ENCODE measurements at regions not wholly inside any gene's neighbourhood (a gene's known extent, or its start where the extent isn't known, plus 50 kb on each side); places are given as distances from the start of the nearest gene placed in this dataset.

DNA sequence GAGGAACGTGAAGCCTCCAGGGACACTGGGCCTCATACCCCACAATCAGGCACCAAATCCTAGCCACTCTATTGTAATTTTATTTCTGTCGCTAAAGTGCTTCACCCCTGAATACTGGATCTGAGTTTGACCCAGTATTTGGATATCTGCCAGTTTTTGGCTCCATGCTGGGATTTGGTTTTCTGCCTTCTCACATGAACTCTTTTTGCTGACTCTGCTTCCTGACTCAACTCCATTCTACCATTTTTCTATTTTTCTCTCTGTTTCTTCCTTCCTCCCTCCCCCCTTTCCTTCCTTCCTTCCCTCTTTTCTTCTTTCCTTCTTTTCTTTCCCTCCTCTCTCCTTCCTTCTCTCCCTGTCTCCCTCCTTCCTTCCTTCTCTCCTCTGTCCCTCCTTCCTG, 151.3 kb upstream of the GJB5 start:
- TF ChIP-seq, protein P1, sequence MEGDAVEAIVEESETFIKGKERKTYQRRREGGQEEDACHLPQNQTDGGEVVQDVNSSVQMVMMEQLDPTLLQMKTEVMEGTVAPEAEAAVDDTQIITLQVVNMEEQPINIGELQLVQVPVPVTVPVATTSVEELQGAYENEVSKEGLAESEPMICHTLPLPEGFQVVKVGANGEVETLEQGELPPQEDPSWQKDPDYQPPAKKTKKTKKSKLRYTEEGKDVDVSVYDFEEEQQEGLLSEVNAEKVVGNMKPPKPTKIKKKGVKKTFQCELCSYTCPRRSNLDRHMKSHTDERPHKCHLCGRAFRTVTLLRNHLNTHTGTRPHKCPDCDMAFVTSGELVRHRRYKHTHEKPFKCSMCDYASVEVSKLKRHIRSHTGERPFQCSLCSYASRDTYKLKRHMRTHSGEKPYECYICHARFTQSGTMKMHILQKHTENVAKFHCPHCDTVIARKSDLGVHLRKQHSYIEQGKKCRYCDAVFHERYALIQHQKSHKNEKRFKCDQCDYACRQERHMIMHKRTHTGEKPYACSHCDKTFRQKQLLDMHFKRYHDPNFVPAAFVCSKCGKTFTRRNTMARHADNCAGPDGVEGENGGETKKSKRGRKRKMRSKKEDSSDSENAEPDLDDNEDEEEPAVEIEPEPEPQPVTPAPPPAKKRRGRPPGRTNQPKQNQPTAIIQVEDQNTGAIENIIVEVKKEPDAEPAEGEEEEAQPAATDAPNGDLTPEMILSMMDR (IDR thresholded peaks at IDR 0.05): no peak
- DNase-seq (ENCODE audit: low spot score): no peak
- no peak for ATAC-seq (ENCODE audit: low FRiP score)

DNA sequence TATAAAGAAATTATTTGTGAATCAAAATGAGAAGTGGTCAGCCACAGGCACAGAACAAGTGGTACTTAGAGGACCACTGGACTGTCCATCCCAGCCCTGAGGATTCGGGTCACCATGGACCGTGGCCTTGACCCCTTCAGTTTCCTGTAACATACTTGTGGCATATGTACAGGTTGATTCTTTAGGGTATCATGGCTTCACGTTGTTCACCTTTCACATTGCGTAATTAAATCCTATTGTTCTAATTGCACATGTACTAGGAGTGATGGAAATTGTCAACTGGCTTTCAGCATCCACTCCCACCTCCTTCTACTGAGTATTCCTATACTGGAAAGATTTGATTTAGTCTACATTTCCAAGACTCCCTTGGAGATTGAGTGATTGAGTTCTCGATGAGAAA, 148.3 kb upstream of the GJB5 start:
- TF ChIP-seq, protein P1 (IDR thresholded peaks at IDR 0.05): no peak
- no peak for ATAC-seq (ENCODE audit: low FRiP score)

DNA sequence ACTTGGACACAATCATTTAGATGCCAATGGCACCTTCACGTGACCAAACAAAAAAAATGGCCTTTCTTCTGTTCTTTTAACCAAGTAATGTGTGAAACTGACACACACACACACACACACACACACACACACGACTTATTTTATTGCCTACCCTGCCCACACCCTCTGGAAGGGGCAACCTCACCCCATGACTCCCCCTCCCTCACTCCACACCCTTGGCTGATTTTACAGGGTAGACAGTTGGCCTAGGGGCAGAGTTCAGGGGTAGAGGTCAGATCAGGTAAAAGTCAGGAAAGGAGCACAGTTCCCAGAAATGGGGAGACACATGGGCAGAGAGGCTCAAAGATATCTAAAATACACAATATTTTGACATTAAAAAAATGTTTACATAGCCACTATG, 144.8 kb upstream of the GJB5 start:
- DNase-seq (ENCODE audit: low spot score): no peak
- no peak for ATAC-seq (ENCODE audit: low FRiP score)
- TF ChIP-seq, protein P1 (IDR thresholded peaks at IDR 0.05): no peak

More for the DNA sequence above, 148.3 kb upstream of the GJB5 start:
- no peak for DNase-seq (ENCODE audit: low spot score)

DNA sequence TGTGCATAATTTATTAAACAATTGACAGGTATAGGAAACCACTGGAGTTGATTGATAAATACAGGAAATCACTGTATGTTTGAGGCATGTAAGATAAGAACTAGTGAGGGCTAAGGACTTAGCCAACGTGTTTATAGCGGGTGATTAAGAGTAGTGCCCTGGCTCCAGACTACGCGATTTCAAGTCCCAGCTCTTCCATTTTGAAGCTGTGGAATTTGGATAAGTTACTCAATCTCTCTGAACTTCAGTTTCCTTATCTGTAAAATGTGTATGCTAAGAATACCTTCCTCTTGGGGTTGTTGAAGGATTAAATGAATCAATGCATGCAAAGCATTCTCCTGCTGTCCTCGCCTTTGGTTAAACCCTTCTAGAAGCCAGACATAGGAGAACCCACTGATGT, 143.3 kb upstream of the GJB5 start:
- DNase-seq (ENCODE audit: low spot score) (no peak), ATAC-seq (ENCODE audit: low FRiP score) (no peak)
- TF ChIP-seq, protein P1 (IDR thresholded peaks at IDR 0.05): no peak

DNA sequence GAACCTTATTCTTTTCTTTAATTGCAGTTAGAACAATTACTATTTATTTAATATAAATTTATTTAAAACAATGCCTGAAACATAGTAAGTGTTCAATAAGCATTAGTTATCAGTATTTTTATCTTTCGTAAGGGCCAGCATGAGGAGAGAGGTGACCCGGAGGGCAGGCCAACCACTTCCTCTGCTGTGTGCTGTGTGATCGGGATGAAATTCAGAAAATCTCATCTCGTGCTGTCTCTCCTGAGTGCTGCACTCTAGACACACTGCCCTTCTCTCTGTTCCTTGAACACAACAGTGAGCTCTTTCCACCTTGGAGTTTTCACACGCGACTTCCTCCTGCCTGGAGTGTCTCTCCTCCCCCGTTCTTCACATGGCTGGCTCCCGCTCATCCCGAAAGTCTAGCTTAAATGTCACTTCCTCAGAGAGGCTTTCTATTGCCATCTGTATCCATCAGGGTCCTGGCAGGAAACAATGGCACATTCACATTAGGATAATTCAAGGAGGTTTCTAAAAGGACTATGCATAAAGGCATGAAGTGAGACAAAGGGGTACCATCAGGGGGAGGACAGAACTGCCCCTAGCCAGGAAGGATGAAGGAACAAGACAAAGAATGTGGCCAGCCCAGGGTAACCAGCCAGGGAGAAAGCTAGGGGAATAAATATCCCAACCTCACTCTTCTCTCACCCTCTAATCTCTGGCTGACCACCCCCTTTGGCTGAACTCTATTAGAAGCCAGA, 142.6 kb upstream of the GJB5 start:
- TF ChIP-seq, protein P1 (IDR thresholded peaks at IDR 0.05): no peak
- DNase-seq (ENCODE audit: low spot score) (no peak), ATAC-seq (ENCODE audit: low FRiP score) (no peak)

DNA sequence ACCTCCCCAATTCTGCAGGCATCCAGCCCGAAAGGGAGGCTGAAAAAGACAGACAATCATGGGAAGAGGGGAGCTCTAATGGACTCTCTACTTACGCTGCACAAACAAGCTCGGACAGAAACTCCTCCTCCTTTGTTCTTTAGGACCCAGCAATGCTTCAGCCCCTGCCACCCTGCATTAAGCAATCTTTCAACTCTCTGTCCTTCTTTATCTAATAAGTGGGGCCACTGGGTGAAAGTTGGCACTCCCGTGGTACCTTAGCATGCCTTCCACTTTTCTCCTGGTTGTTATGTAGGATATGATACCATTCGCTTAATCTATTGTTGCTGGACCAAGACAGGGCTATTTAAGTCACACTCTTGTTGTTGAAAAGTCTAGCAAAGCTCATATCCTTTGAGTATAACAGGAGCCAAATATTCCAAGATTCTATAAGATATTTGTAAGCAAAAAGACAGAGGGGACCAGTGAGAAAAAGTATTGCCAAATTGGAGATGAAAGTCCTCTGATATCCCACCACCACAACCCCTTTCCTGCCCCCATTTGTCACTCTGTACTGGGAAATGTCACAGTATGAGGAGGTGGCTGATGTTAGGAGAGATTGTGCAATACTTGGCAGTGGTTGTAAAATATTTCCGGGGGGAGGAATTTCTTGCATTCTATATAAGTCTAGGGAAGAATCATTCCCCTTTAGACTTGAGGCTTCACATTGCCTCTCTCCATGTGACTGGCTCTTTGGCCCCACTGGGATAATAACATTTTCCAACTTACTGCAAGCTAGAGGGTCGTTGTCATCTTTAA, 137.3 kb upstream of the GJB5 start:
- TF ChIP-seq, protein P1 (IDR thresholded peaks at IDR 0.05): no peak
- DNase-seq (ENCODE audit: low spot score) (no peak), ATAC-seq (ENCODE audit: low FRiP score) (no peak)

Measured in omental fat pad (tissue), 3 donors.